ENCODE measurements at regions not wholly inside any gene's neighbourhood (a gene's known extent, or its start where the extent isn't known, plus 50 kb on each side); places are given as distances from the start of the nearest gene placed in this dataset.
"Not testable (repeated sequence)": the region's sequence is repeated elsewhere in the genome, so short reads cannot be mapped to it uniquely, and the experiment has no call there.

DNA sequence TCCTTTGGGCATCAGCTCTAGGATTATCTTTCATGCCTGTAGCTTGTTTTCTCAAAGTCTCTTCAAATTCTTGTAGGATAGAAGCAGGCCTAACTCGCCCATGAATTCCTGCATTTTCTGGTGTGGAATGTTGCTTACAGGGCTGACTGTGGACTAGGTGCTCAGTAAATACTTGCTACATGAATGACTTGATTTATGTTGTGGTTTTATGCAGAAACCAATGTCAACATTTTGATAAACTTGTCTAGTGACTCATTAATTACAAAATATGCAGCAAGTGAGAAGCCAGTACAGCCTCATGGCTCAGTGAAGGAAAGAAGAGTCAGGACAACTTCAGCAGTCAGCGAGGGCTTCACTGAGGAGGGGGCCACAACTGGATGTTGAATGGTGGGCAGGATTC lies 110.6 kb upstream of the SIX2 start:
- no peaks in the 10 kb centered on the region for H3K9me3 Mint-ChIP-seq
- no peak overlapping the region for H3K4me3 Mint-ChIP-seq
- DNase-seq (no peak), ATAC-seq (no peak)
- H3K4me1 Mint-ChIP-seq: no peaks in the 10 kb centered on the region
- no peak overlapping the region for H3K27ac Mint-ChIP-seq
- no peaks in the 10 kb centered on the region for H3K27me3 Mint-ChIP-seq
- H3K36me3 Mint-ChIP-seq (ENCODE audit: low read depth): no peaks in the 10 kb centered on the region

DNA sequence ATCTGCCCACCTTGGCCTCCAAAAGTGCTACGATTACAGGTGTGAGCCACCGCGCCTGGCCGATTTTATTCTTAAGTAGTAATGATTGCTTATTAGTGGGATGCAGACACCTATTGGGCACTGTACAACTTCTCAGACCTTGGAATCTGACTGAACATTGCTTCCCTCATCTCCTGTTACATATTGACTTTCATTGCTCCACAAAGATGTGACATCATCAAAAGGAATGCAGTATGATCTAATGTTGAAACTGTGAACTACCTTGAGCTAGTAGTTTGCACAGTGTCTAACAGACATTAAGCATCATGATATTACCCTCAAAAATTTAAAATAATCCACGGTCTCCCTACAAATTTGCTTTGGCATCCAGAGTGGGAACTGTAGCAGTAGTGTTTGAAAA lies 109.8 kb upstream of the SIX2 start:
- no peak overlapping the region for H3K4me3 Mint-ChIP-seq
- H3K4me1 Mint-ChIP-seq: no peaks in the 10 kb centered on the region
- DNase-seq: no peak
- H3K9me3 Mint-ChIP-seq: no peaks in the 10 kb centered on the region
- ATAC-seq: no peak
- no peaks in the 10 kb centered on the region for H3K36me3 Mint-ChIP-seq (ENCODE audit: low read depth)
- no peaks in the 10 kb centered on the region for H3K27me3 Mint-ChIP-seq
- H3K27ac Mint-ChIP-seq: no peak overlapping the region

DNA sequence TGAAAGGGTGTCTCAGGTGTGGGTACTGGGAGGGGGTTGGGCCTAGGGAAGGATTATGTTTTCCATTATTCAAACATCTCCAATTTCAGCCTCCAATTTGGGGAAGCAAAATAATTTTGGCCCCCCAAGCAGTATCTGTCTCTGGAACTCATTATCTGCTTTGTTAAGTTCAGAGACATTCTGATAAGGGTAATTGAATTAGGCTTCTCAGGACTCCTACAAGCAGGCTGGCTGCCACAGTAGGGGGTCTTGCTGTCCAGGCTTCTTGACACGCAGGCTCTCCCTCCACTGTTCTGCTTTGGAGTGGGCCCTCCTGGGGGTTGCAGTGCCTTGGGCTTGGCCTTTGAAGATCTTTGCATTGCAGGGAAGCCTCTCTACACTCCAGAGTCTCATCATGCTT lies 108.1 kb upstream of the SIX2 start:
- no peak overlapping the region for H3K27ac Mint-ChIP-seq

DNA sequence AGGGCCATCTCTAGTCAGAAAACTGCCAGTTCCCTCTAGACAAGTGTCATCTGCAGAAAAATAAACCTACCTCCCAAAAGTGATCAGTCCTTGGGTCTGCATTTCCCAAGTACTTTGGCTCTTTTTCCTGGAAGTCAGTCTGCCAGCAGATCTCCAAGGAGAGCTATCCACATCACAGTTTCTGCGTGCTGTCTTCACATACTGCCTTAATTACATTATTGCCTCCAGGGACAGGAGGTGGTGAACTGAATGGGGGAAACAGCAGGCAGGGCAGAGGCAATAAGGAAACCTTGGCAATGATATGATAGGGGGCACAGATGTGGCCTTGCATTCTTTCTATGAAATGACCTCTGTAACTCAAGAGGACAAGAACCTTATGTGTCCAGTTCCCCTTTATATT lies 105.9 kb upstream of the SIX2 start:
- Mint-ChIP-seq H3K4me3 (no peak overlapping the region), H3K9me3 (no peaks in the 10 kb centered on the region), H3K4me1 (no peaks in the 10 kb centered on the region), H3K27ac (no peak overlapping the region), H3K27me3 (peaks cover 2% of the 10 kb centered on the region), H3K36me3 (ENCODE audit: low read depth) (no peaks in the 10 kb centered on the region)
- DNase-seq (no peak), ATAC-seq (no peak)

More for the DNA sequence above, 108.1 kb upstream of the SIX2 start:
- Mint-ChIP-seq H3K27me3 (no peaks in the 10 kb centered on the region), H3K4me1 (no peaks in the 10 kb centered on the region), H3K9me3 (no peaks in the 10 kb centered on the region), H3K36me3 (ENCODE audit: low read depth) (no peaks in the 10 kb centered on the region), H3K4me3 (no peak overlapping the region)
- no peak for ATAC-seq
- DNase-seq: no peak

DNA sequence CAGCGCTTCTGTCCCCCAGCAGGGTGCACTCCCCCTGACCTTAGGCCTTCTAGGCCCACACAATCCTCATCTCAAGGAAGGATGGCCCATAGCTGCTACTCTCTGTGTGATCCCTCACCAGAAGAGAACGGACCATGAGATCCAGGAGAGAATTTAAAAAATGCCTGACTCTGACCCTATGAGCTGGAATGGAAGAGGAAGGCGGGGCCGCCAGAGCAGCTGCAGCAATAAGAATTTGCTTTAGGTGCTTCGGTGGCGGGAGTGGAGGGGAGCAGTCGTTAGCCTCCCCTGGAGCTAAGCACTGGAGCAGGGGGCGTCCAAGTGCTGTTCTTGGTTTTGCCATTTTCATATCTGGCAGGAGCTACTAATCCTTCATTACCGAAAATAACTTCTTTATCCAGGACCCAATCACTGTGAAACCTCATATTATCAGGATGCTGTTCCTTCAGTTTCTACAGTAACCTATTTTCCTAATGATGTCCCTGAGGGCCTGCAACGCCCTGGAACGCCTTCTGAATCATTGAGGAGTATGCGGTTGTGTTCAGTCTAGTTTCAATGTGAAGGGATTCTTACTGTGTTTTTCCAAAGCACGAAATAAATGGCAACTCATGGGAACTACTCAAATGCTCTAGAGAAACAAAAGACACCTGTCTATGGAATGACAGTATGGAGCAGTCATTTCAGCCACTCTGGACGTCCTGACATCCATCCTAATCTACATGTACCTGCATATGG lies 105.1 kb upstream of the SIX2 start:
- ATAC-seq (no peak), DNase-seq (no peak)
- peaks cover 2% of the 10 kb centered on the region for H3K27me3 Mint-ChIP-seq
- H3K4me3 Mint-ChIP-seq: no peak overlapping the region
- H3K27ac Mint-ChIP-seq: no peak overlapping the region
- no peaks in the 10 kb centered on the region for H3K9me3 Mint-ChIP-seq
- H3K36me3 Mint-ChIP-seq (ENCODE audit: low read depth): no peaks in the 10 kb centered on the region
- no peaks in the 10 kb centered on the region for H3K4me1 Mint-ChIP-seq

DNA sequence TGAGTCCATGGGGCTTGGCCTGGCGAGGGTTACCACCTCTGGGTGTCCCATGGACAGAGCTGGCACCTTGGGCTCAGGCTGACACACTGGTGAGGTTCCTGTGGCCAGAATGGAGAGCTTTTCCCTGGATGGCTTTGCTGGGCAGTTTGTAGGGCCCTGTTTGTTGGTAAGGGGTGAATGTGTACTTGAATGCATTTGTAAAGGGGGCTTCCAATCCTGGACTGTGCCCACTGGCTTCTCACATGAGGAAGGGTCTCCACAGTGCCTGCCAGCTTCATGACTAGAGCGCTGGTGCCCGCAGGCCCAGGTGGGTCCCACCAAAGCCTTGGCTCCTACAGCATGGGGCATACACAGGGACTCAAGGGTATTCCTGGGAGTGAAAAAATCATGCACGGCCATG lies 103.5 kb upstream of the SIX2 start:
- Mint-ChIP-seq H3K4me3 (no peak overlapping the region), H3K27ac (no peak overlapping the region), H3K27me3 (peaks cover 2% of the 10 kb centered on the region), H3K9me3 (no peaks in the 10 kb centered on the region), H3K4me1 (no peaks in the 10 kb centered on the region), H3K36me3 (ENCODE audit: low read depth) (no peaks in the 10 kb centered on the region)
- ATAC-seq (no peak), DNase-seq (no peak)

DNA sequence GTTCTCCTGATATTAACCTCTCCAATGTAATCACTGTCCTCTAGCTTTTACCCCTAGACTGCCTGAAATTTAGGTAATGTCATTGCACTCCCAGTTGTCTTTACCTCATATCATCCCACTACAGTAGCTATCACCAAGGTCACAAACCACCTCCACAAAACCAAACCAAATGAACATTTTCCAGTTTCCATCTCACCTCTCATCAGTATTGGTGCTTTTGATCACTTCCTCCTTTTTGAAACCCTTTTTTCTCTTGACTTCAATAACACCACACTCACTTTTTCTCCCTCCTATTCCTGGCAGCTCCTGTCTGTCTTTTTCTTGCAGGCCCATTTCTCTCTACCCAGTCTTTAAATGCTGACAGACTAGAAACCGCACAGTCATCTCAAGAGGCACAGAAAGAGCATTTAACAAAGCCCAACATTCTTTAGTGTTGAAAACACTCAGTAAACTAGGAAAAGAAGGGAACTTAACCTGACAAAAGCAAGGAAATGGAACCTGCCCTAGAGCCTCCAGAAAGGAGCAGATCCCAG lies 95.9 kb upstream of the SIX2 start:
- Mint-ChIP-seq H3K9me3 (no peaks in the 10 kb centered on the region), H3K4me1 (peaks cover 4% of the 10 kb centered on the region), H3K27ac (no peak overlapping the region), H3K36me3 (ENCODE audit: low read depth) (no peaks in the 10 kb centered on the region), H3K4me3 (no peak overlapping the region), H3K27me3 (peaks cover 24% of the 10 kb centered on the region)
- no peak for ATAC-seq
- DNase-seq: no peak

DNA sequence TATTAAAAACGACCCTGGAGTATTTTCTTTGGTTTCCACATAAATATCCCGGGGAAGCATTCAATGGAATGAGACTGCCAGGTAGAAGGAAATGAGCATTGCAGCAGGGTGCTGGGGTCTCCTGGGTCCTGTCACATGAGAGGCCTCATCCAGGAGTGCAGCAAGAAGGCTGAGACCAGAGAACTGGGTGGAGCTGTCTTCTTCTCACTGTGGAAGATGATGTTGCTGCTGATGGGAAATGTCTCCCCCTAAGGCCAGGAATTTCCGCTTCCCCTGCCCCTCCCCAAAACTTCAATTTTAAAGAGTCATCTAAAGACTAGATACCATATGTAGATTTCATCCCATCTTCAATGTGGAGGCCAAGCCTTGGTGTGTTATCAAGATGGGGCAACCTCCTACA lies 95.2 kb upstream of the SIX2 start:
- no peak for ATAC-seq
- H3K4me1 Mint-ChIP-seq: peaks cover 4% of the 10 kb centered on the region
- H3K36me3 Mint-ChIP-seq (ENCODE audit: low read depth): no peaks in the 10 kb centered on the region
- no peak for DNase-seq
- peaks cover 25% of the 10 kb centered on the region for H3K27me3 Mint-ChIP-seq
- H3K4me3 Mint-ChIP-seq: no peak overlapping the region
- H3K9me3 Mint-ChIP-seq: no peaks in the 10 kb centered on the region
- H3K27ac Mint-ChIP-seq: no peak overlapping the region

DNA sequence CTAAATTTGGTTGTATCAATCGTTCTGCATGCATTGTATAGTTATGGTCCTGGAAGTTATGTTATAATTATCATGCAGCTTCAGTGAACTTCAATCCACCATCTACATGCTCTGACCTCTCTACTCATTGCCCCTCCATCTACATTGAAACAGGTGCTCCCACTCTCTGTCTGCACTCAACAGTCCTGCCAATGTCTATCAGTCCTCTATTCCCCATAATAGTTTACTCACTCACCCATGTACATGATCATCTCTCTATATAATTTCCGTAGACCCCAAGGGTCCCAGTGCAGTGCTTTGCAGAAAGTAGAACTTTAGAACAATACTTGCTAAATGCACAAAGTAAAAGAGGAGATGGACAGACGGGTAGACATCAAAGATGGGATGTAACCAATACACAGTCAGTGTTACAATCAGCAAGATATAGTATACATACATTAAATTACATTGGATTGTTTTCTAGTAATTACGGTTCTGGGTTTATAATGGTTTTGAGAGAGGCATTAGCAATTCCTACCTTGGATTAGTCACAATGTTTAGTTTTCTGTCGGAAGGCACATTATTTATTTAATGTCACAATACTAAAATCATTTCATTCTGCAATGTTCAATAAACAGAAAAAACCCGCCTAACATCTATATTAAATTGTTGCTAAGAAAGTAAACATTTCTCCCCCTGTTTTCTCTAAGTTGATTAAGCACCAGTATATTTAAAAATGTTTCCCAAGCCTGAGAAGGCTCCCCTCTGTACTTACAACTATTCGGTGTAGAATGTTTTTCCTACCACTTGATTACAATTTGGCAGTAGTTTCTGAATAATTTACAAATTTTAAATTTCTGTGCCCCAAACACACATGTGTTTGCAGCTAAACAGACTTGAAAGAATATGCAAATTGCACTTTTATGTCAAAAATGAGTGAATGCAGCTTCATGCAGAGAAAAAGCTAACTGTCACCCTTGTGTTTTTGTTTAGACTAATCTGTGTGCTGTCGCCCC lies 94.4 kb upstream of the SIX2 start:
- H3K9me3 Mint-ChIP-seq: no peaks in the 10 kb centered on the region
- H3K27me3 Mint-ChIP-seq: peaks cover 25% of the 10 kb centered on the region
- ATAC-seq (no peak), DNase-seq (no peak)
- H3K4me1 Mint-ChIP-seq: peaks cover 4% of the 10 kb centered on the region
- H3K36me3 Mint-ChIP-seq (ENCODE audit: low read depth): no peaks in the 10 kb centered on the region
- H3K4me3 Mint-ChIP-seq: no peak overlapping the region
- H3K27ac Mint-ChIP-seq: no peak overlapping the region

DNA sequence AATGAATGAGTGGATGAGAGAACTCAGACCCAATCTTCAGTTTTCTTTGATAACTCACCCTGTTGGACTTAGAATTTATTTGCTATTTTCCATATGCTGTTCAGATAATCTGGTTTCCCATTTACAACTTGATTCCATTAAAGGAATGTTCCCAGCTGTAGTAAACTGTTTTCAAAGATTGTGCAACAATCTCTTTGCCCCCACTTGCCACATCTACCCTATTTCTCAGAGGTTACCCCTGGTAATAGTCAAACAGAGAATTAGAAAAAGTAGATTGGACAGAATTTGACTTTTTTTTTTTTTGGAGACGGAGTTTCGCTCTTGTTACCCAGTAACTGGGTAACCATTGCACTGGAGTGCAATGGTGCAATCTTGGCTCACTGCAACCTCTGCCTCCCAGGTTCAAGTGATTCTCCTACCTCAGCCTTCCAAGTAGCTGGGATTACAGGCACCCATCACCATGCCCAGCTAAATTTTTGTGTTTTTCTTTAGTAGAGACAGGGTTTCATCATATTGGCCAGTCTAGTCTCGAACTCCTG lies 93.4 kb upstream of the SIX2 start:
- no peak for DNase-seq
- Mint-ChIP-seq H3K9me3 (no peaks in the 10 kb centered on the region), H3K4me3 (no peak overlapping the region), H3K27ac (no peak overlapping the region), H3K4me1 (peaks cover 4% of the 10 kb centered on the region), H3K36me3 (ENCODE audit: low read depth) (no peaks in the 10 kb centered on the region), H3K27me3 (peaks cover 25% of the 10 kb centered on the region)
- no peak for ATAC-seq

DNA sequence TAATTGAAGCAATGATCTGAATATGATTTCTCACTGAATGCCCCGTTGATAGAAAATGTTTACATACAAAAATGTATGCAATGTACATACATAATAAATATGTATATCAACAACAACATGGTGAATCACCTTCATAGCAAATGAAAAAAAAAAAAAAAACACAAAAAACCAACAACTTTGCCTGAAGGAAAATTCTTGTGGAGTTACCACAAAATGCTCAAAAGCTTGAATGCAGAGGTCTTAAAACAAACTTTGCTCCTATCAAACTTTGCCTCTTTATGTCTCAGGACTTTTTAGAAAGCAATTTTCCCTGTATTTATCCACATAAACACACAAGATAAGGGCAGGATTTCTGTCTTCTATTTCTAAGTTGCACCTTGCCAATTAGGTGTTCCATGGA lies 92.9 kb upstream of the SIX2 start:
- Mint-ChIP-seq H3K36me3 (ENCODE audit: low read depth) (no peaks in the 10 kb centered on the region), H3K27ac (no peak overlapping the region), H3K9me3 (no peaks in the 10 kb centered on the region), H3K27me3 (peaks cover 24% of the 10 kb centered on the region), H3K4me3 (no peak overlapping the region), H3K4me1 (peaks cover 4% of the 10 kb centered on the region)
- DNase-seq (no peak), ATAC-seq (no peak)

DNA sequence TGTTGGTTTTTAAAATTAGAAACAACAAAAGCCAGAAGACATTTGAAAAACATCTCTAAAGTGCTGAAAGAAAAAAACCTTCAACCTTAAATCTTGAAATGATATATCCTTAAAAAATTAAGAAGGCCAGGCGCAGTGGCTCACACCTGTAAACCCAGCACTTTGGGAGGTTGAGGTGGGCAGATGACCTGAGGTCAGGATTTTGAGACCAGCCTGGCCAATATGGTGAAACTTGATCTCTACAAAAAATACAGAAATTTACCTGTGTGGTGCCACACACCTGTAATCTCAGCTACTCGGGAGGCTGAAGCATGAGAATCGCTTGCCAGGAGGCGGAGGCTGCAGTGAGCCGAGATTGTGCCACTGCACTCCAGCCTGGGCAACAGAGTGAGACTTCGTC lies 87.7 kb upstream of the SIX2 start:
- Mint-ChIP-seq H3K4me1 (no peaks in the 10 kb centered on the region), H3K27ac (no peak overlapping the region), H3K9me3 (no peaks in the 10 kb centered on the region), H3K4me3 (no peak overlapping the region), H3K27me3 (peaks cover 14% of the 10 kb centered on the region), H3K36me3 (ENCODE audit: low read depth) (no peaks in the 10 kb centered on the region)
- ATAC-seq: no peak
- no peak for DNase-seq

DNA sequence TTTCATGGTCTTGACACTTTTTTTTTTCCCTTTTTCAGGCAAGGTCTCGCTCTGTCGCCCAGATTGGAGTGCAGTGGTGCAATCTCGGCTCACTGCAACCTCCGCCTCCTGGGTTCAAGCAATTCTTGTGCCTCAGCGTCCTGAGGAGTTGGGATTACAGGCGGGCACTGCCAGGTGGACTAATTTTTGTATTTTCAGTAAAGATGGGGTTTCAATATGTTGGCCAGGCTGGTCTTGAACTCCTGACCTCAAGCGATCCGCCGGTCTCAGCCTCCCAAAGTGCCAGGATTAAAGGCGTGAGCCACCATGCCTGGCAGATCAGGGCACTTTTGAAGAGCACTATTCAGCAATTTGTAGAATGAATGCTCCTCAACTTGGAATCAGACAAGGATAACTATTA lies 86.8 kb upstream of the SIX2 start:
- ATAC-seq; H3K9me3 Mint-ChIP-seq; H3K27ac Mint-ChIP-seq; H3K4me1 Mint-ChIP-seq; H3K4me3 Mint-ChIP-seq; H3K36me3 Mint-ChIP-seq (ENCODE audit: low read depth); DNase-seq: not testable (repeated sequence)
- peaks cover 12% of the 10 kb centered on the region for H3K27me3 Mint-ChIP-seq

DNA sequence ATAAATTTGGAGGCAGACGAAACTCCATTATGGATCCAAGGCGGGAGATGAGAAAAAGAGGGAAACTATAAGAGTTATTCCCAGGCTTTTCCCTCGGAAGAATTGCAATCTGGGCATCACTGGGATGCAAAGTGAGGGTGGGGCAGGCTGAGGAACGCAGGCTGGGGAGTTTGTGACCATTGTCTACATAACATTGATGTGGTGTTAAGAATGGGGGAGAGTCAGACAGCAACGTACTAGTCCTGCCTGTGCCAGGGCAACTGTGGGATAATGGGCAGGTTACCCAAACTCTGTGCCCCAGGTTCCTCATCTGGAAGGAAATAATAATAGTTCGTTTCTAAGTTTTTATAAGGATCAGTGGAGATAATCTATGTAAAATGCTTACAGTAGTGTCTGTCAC lies 84.4 kb upstream of the SIX2 start:
- Mint-ChIP-seq H3K4me3 (no peak overlapping the region), H3K4me1 (no peaks in the 10 kb centered on the region), H3K27ac (no peak overlapping the region)

DNA sequence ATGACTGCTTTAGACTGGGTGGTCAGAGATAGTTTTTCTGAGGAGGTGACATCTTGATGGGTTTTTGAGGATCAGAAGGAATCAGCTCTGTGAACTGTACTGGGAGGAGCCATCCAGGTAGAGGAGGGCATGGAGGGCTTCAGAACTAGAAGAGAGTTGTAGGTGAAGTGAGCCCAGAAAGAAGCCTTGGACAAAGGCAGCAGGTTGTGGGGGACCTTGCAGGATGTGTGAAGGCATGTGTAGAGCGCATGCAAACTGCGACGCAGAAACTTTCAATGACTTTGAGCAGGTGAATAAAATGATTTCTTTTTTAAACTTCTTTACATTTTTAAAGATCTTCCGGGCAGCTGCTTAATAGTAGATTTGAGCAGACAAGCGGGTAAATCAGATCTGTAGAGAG lies 83.9 kb upstream of the SIX2 start:
- H3K36me3 Mint-ChIP-seq (ENCODE audit: low read depth): no peaks in the 10 kb centered on the region
- no peaks in the 10 kb centered on the region for H3K4me1 Mint-ChIP-seq
- no peak overlapping the region for H3K27ac Mint-ChIP-seq
- peaks cover 8% of the 10 kb centered on the region for H3K27me3 Mint-ChIP-seq
- H3K4me3 Mint-ChIP-seq: no peak overlapping the region
- no peak for ATAC-seq
- no peak for DNase-seq
- H3K9me3 Mint-ChIP-seq: no peaks in the 10 kb centered on the region

More for the DNA sequence above, 84.4 kb upstream of the SIX2 start:
- DNase-seq: no peak
- no peak for ATAC-seq
- H3K9me3 Mint-ChIP-seq: no peaks in the 10 kb centered on the region
- H3K27me3 Mint-ChIP-seq: peaks cover 8% of the 10 kb centered on the region
- no peaks in the 10 kb centered on the region for H3K36me3 Mint-ChIP-seq (ENCODE audit: low read depth)

All from activated naive CD8-positive, alpha-beta T cell treated with anti-CD3 and anti-CD28 coated beads, Interleukin-2, amount 50 U/mL, for 24 hours (primary cell).